Keratinocyte (primary cell): ENCODE measurements at regions not wholly inside any gene's neighbourhood (a gene's known extent, or its start where the extent isn't known, plus 50 kb on each side); places are given as distances from the start of the nearest gene placed in this dataset.

Experiments used
- CTCF ChIP-seq, 3 experiments: IDR thresholded peaks in 1 of 3; conservative IDR thresholded peaks in 1 of 3; optimal IDR thresholded peaks in 1 of 3; 2 replicates in 2 of 3; 3 replicates in 1 of 3; pipeline versions ENCODE3 to v1.5.1; 2011; ENCODE audit warnings: low read length in 3 of 3, mild to moderate bottlenecking in 3 of 3, moderate library complexity in 2 of 3, control low read depth in 1 of 3, inconsistent platforms in 1 of 3; ENCODE audit not compliant: insufficient read depth in 2 of 3; ENCODE audit errors: extremely low read depth in 1 of 3
- EZH2 ChIP-seq: IDR thresholded peaks from one replicate; pipeline ENCODE4 v1.6.1; 2012; ENCODE audit warnings: inconsistent platforms, mild to moderate bottlenecking, low read length, moderate library complexity

- no peak for TF ChIP-seq CTCF (optimal IDR thresholded peaks at IDR 0.05 in 1 of 3, IDR thresholded peaks at IDR 0.05 in 1 of 3, conservative IDR thresholded peaks at IDR 0.05 in 1 of 3; ENCODE audit: extremely low read depth in 1 of 3, insufficient read depth in 2 of 3, low read length in 3 of 3)
- TF ChIP-seq EZH2: no peak
Measured at GRCh38 chr20:60599381-60599780, 641.2 kb downstream of the CDH26 start.
